ENCODE measurements at regions not wholly inside any gene's neighbourhood (a gene's known extent, or its start where the extent isn't known, plus 50 kb on each side); places are given as distances from the start of the nearest gene placed in this dataset.

- ChIA-PET RAD21 (ENCODE audit: unreplicated experiment) (no interaction called here), SMC1A (ENCODE audit: uncharacterized antibody, unreplicated experiment) (no interaction called here), CTCF (no interaction called here), POLR2A (no interaction called here)
- BruUV-seq (replicated peaks), result no TSS peak
- no peak for FAIRE-seq
- no peak overlapping the region for H3K4me3 ChIP-seq
- no peaks in the 10 kb centered on the region for H3K27me3 ChIP-seq (replicated peaks in 1 of 2; ENCODE audit: control insufficient read depth in 2 of 2, insufficient read depth in 2 of 2, low read length in 1 of 2)
- H3K27ac ChIP-seq (ENCODE audit: control insufficient read depth, insufficient read depth), result no peak overlapping the region
- no peak for DNase-seq (ENCODE audit: low read depth, low spot score)
- in situ Hi-C loops (cut with MboI) (no loop called here), intact Hi-C loops (cut with micrococcal nuclease; ENCODE audit: unreplicated experiment) (no loop called here)
- H3K9me3 ChIP-seq (replicated peaks; ENCODE audit: control insufficient read depth, insufficient read depth, low read length), result no peaks in the 10 kb centered on the region
- 31% methylated on average over 10 of the region's 10 CpGs for WGBS (ENCODE audit: insufficient coverage, insufficient replicate concordance, low lambda C conversion rate, missing lambda C conversion rate)
- no peaks in the 10 kb centered on the region for H3K79me2 ChIP-seq (ENCODE audit: control insufficient read depth, insufficient read depth, low read length)
- no peak overlapping the region for H3K4me2 ChIP-seq (ENCODE audit: control insufficient read depth, insufficient read depth)
- H4K20me1 ChIP-seq (ENCODE audit: control insufficient read depth, insufficient read depth), result no peaks in the 10 kb centered on the region
- H3K36me3 ChIP-seq (ENCODE audit: control insufficient read depth in 2 of 2, insufficient read depth in 2 of 2, low read length in 1 of 2), result no peaks in the 10 kb centered on the region
- no peak overlapping the region for H2AFZ ChIP-seq (ENCODE audit: control insufficient read depth, low read depth, low read length)
- TF ChIP-seq IRF4 (IDR thresholded peaks at IDR 0.05; ENCODE audit: low read depth, low read length), result no peak
- TF ChIP-seq CREB1 (IDR thresholded peaks at IDR 0.05; ENCODE audit: low read depth), result no peak
- TF ChIP-seq SPI1 (IDR thresholded peaks at IDR 0.05; ENCODE audit: borderline replicate concordance, insufficient read depth, low read depth, low read length), result no peak
- TF ChIP-seq NR2C2 (IDR thresholded peaks at IDR 0.05; ENCODE audit: borderline replicate concordance, control insufficient read depth, insufficient read length, low read depth), result no peak
- TF ChIP-seq TBL1XR1 (IDR thresholded peaks at IDR 0.05; ENCODE audit: low read depth, low read length), result no peak
- no peak for TF ChIP-seq RUNX3 (IDR thresholded peaks at IDR 0.05; ENCODE audit: low read length)
- TF ChIP-seq KLF5 (IDR thresholded peaks at IDR 0.05; ENCODE audit: partially characterized antibody), result no peak
- no peak for TF ChIP-seq EP300 (IDR thresholded peaks at IDR 0.05; ENCODE audit: borderline replicate concordance in 1 of 2, control insufficient read depth in 1 of 2, low read depth in 2 of 2, low read length in 2 of 2)
- no peak for TF ChIP-seq NFYB (IDR thresholded peaks at IDR 0.05; ENCODE audit: insufficient read depth, low read depth, low read length)
- H3K4me1 ChIP-seq (ENCODE audit: control insufficient read depth, insufficient read depth, low read length), result no peaks in the 10 kb centered on the region
- no peak overlapping the region for H3K9ac ChIP-seq (ENCODE audit: control insufficient read depth, insufficient read depth, low read length)
- no peak for ATAC-seq
These were observed 194.3 kb upstream of the SOX11 start for GRCh38 chr2:5497874-5498273.

GRCh38 chr2:5501807-5502206, 190.4 kb upstream of the SOX11 start:
- no peaks in the 10 kb centered on the region for H4K20me1 ChIP-seq (ENCODE audit: control insufficient read depth, insufficient read depth)
- H3K4me1 ChIP-seq (ENCODE audit: control insufficient read depth, insufficient read depth, low read length), result no peaks in the 10 kb centered on the region
- TF ChIP-seq JUNB (IDR thresholded peaks at IDR 0.05), result no peak
- TF ChIP-seq MEF2B (IDR thresholded peaks at IDR 0.05; ENCODE audit: partially characterized antibody, poor library complexity, severe bottlenecking), result no peak
- TF ChIP-seq FOXK2 (IDR thresholded peaks at IDR 0.05), result no peak
- intact Hi-C loops (cut with micrococcal nuclease; ENCODE audit: unreplicated experiment) (no loop called here), in situ Hi-C loops (cut with MboI) (no loop called here)
- no peak overlapping the region for H2AFZ ChIP-seq (ENCODE audit: control insufficient read depth, low read depth, low read length)
- H3K4me3 ChIP-seq, result no peak overlapping the region
- H3K9me3 ChIP-seq (replicated peaks; ENCODE audit: control insufficient read depth, insufficient read depth, low read length), result no peaks in the 10 kb centered on the region
- CTCF ChIA-PET, result no interaction called here
- H3K27me3 ChIP-seq (replicated peaks in 1 of 2; ENCODE audit: control insufficient read depth in 2 of 2, insufficient read depth in 2 of 2, low read length in 1 of 2), result no peaks in the 10 kb centered on the region
- WGBS (ENCODE audit: insufficient coverage, insufficient replicate concordance, low lambda C conversion rate, missing lambda C conversion rate), result 50% methylated on average over 1 of the region's 1 CpG
- SMC1A ChIA-PET (ENCODE audit: uncharacterized antibody, unreplicated experiment), result no interaction called here
- DNase-seq (ENCODE audit: low read depth, low spot score), result no peak
- FAIRE-seq, result no peak
- POLR2A ChIA-PET, result no interaction called here
- H3K79me2 ChIP-seq (ENCODE audit: control insufficient read depth, insufficient read depth, low read length), result no peaks in the 10 kb centered on the region
- no peak overlapping the region for H3K9ac ChIP-seq (ENCODE audit: control insufficient read depth, insufficient read depth, low read length)
- no TSS peak for BruUV-seq (replicated peaks)
- RAD21 ChIA-PET (ENCODE audit: unreplicated experiment), result no interaction called here
- no peaks in the 10 kb centered on the region for H3K36me3 ChIP-seq (ENCODE audit: control insufficient read depth in 2 of 2, insufficient read depth in 2 of 2, low read length in 1 of 2)
- no peak overlapping the region for H3K27ac ChIP-seq (ENCODE audit: control insufficient read depth, insufficient read depth)
- no peak for ATAC-seq
- no peak overlapping the region for H3K4me2 ChIP-seq (ENCODE audit: control insufficient read depth, insufficient read depth)

All from GM12878 (cell line).